ENCODE measurements at regions not wholly inside any gene's neighbourhood (a gene's known extent, or its start where the extent isn't known, plus 50 kb on each side); places are given as distances from the start of the nearest gene placed in this dataset.

GRCh38 chr2:42890791-42891355, 98.5 kb upstream of the HAAO start:
- no peak overlapping the region for H3K4me3 ChIP-seq (ENCODE audit: low read depth, low read length)
- no peak for DNase-seq (ENCODE audit: low read depth)
- no peak for TF ChIP-seq CTCF (conservative IDR thresholded peaks at IDR 0.05; ENCODE audit: low read depth, low read length)

GRCh38 chr2:42888321-42889245, 96.2 kb upstream of the HAAO start:
- no peak for TF ChIP-seq CTCF (conservative IDR thresholded peaks at IDR 0.05; ENCODE audit: low read depth, low read length)
- H3K4me3 ChIP-seq (ENCODE audit: low read depth, low read length) = no peak overlapping the region
- no peak for DNase-seq (ENCODE audit: low read depth)

GRCh38 chr2:42886921-42887320, 94.5 kb upstream of the HAAO start:
- H3K4me3 ChIP-seq (ENCODE audit: low read depth, low read length) = no peak overlapping the region
- TF ChIP-seq CTCF (conservative IDR thresholded peaks at IDR 0.05; ENCODE audit: low read depth, low read length) = no peak
- peak; percentile 46 for DNase-seq (ENCODE audit: low read depth)

- DNase-seq (ENCODE audit: low read depth) = no peak
- H3K4me3 ChIP-seq (ENCODE audit: low read depth, low read length) = no peak overlapping the region
- TF ChIP-seq CTCF (conservative IDR thresholded peaks at IDR 0.05; ENCODE audit: low read depth, low read length) = no peak
Measured at GRCh38 chr2:42882756-42883155, 90.4 kb upstream of the HAAO start.

- TF ChIP-seq CTCF (conservative IDR thresholded peaks at IDR 0.05; ENCODE audit: low read depth, low read length) = no peak
- no peak overlapping the region for H3K4me3 ChIP-seq (ENCODE audit: low read depth, low read length)
- no peak for DNase-seq (ENCODE audit: low read depth)
Measured at GRCh38 chr2:42881732-42882131, 89.3 kb upstream of the HAAO start.

GRCh38 chr2:42880738-42881690, 88.6 kb upstream of the HAAO start:
- TF ChIP-seq CTCF (conservative IDR thresholded peaks at IDR 0.05; ENCODE audit: low read depth, low read length) = no peak
- peak; percentile 12 for DNase-seq (ENCODE audit: low read depth)
- no peak overlapping the region for H3K4me3 ChIP-seq (ENCODE audit: low read depth, low read length)

Data from choroid plexus epithelial cell (primary cell).